GM19025 (cell line): ENCODE measurements at regions not wholly inside any gene's neighbourhood (a gene's known extent, or its start where the extent isn't known, plus 50 kb on each side); places are given as distances from the start of the nearest gene placed in this dataset.
"Not testable (repeated sequence)": the region's sequence is repeated elsewhere in the genome, so short reads cannot be mapped to it uniquely, and the experiment has no call there.

ENCODE experiments used
- ATAC-seq: cut with Tn5 transposase; IDR thresholded peaks from one replicate; pipeline ENCODE4 v1.9.1; 2021; ENCODE audit warnings: mild to moderate bottlenecking, low read depth, moderate library complexity; ENCODE audit not compliant: unreplicated experiment

- ATAC-seq, result not testable (repeated sequence)
Observed at GRCh38 chr7:150096213-150096994, 222.6 kb downstream of the ATP6V0E2 start.

GRCh38 chr7:150098592-150098991, 224.6 kb upstream of the LRRC61 start:
- not testable (repeated sequence) for ATAC-seq

- ATAC-seq, result not testable (repeated sequence)
Observed at GRCh38 chr7:150101282-150101681, 221.9 kb upstream of the LRRC61 start.

GRCh38 chr7:150107283-150107682, 215.9 kb upstream of the LRRC61 start:
- ATAC-seq, result not testable (repeated sequence)

GRCh38 chr7:150110375-150110820, 212.8 kb upstream of the LRRC61 start:
- ATAC-seq, result peak; percentile 63

- not testable (repeated sequence) for ATAC-seq
Observed at GRCh38 chr7:150110882-150111281, 212.3 kb upstream of the LRRC61 start.

GRCh38 chr7:150111373-150112139, 211.6 kb upstream of the LRRC61 start:
- ATAC-seq, result not testable (repeated sequence)

GRCh38 chr7:150113301-150113700, 209.9 kb upstream of the LRRC61 start:
- not testable (repeated sequence) for ATAC-seq

GRCh38 chr7:150114591-150114990, 208.6 kb upstream of the LRRC61 start:
- not testable (repeated sequence) for ATAC-seq

- ATAC-seq, result not testable (repeated sequence)
Observed at GRCh38 chr7:150119966-150120365, 203.2 kb upstream of the LRRC61 start.

- ATAC-seq, result not testable (repeated sequence)
Observed at GRCh38 chr7:150125831-150126230, 197.3 kb upstream of the LRRC61 start.

- not testable (repeated sequence) for ATAC-seq
Observed at GRCh38 chr7:150134451-150134850, 188.7 kb upstream of the LRRC61 start.

GRCh38 chr7:150135620-150136190, 187.4 kb upstream of the LRRC61 start:
- ATAC-seq, result not testable (repeated sequence)

- not testable (repeated sequence) for ATAC-seq
Observed at GRCh38 chr7:150139840-150140239, 183.3 kb upstream of the LRRC61 start.

GRCh38 chr7:150141525-150142345, 181.4 kb upstream of the LRRC61 start:
- ATAC-seq, result not testable (repeated sequence)

- not testable (repeated sequence) for ATAC-seq
Observed at GRCh38 chr7:150146124-150146523, 177.0 kb upstream of the LRRC61 start.

- not testable (repeated sequence) for ATAC-seq
Observed at GRCh38 chr7:150147524-150147923, 175.6 kb upstream of the LRRC61 start.

- not testable (repeated sequence) for ATAC-seq
Observed at GRCh38 chr7:150156015-150156414, 167.1 kb upstream of the LRRC61 start.

GRCh38 chr7:150158696-150159095, 164.5 kb upstream of the LRRC61 start:
- not testable (repeated sequence) for ATAC-seq

- not testable (repeated sequence) for ATAC-seq
Observed at GRCh38 chr7:150169515-150169914, 153.6 kb upstream of the LRRC61 start.
